GOT3 (cell line): ENCODE measurements at regions not wholly inside any gene's neighbourhood (a gene's known extent, or its start where the extent isn't known, plus 50 kb on each side); places are given as distances from the start of the nearest gene placed in this dataset.

Experiments
- DNase-seq: peaks from one replicate; lab custom pipeline; 2025; ENCODE audit warnings: mixed read lengths; lab: John Stamatoyannopoulos, UW

GRCh38 chr18:45487581-45487980, 127.7 kb upstream of the SLC14A2 start:
- no peak for DNase-seq

- no peak for DNase-seq
Measured at GRCh38 chr18:45488645-45489044, 126.6 kb upstream of the SLC14A2 start.

- no peak for DNase-seq
Measured at GRCh38 chr18:45493830-45494229, 121.4 kb upstream of the SLC14A2 start.

- DNase-seq, result no peak
Measured at GRCh38 chr18:45494811-45495210, 120.5 kb upstream of the SLC14A2 start.

- DNase-seq, result no peak
Measured at GRCh38 chr18:45496741-45497140, 118.5 kb upstream of the SLC14A2 start.

GRCh38 chr18:45497595-45498286, 117.5 kb upstream of the SLC14A2 start:
- DNase-seq, result no peak

- no peak for DNase-seq
Measured at GRCh38 chr18:45498287-45498658, 117.0 kb upstream of the SLC14A2 start.

GRCh38 chr18:45503990-45504389, 111.3 kb upstream of the SLC14A2 start:
- DNase-seq, result no peak

- DNase-seq, result no peak
Measured at GRCh38 chr18:45505497-45506206, 109.6 kb upstream of the SLC14A2 start.

GRCh38 chr18:45506951-45507350, 108.3 kb upstream of the SLC14A2 start:
- DNase-seq, result no peak

- no peak for DNase-seq
Measured at GRCh38 chr18:45509535-45509934, 105.7 kb upstream of the SLC14A2 start.

GRCh38 chr18:45510656-45511055, 104.6 kb upstream of the SLC14A2 start:
- DNase-seq, result no peak

- DNase-seq, result no peak
Measured at GRCh38 chr18:45512363-45512953, 102.8 kb upstream of the SLC14A2 start.

GRCh38 chr18:45517181-45517741, 98.0 kb upstream of the SLC14A2 start:
- peak; percentile 34 for DNase-seq

- no peak for DNase-seq
Measured at GRCh38 chr18:45518311-45519155, 96.7 kb upstream of the SLC14A2 start.

GRCh38 chr18:45519411-45520280, 95.6 kb upstream of the SLC14A2 start:
- DNase-seq, result no peak

- DNase-seq, result no peak
Measured at GRCh38 chr18:45521136-45521535, 94.1 kb upstream of the SLC14A2 start.

GRCh38 chr18:45521777-45522176, 93.5 kb upstream of the SLC14A2 start:
- DNase-seq, result no peak

- no peak for DNase-seq
Measured at GRCh38 chr18:45522371-45522770, 92.9 kb upstream of the SLC14A2 start.

GRCh38 chr18:45525301-45525700, 90.0 kb upstream of the SLC14A2 start:
- DNase-seq, result no peak
